Thymus (tissue), 11 donors: ENCODE measurements at regions not wholly inside any gene's neighbourhood (a gene's known extent, or its start where the extent isn't known, plus 50 kb on each side); places are given as distances from the start of the nearest gene placed in this dataset.
"Not testable (repeated sequence)": the region's sequence is repeated elsewhere in the genome, so short reads cannot be mapped to it uniquely, and the experiment has no call there.

ENCODE experiments used
- DNase-seq, 9 donors: peaks; one replicate each; pipeline ENCODE4 v3.0.0-alpha.2; 2013; ENCODE audit warnings: low spot score in 9 of 9, low read depth in 6 of 9, missing footprints in 1 of 9
- H3K27ac ChIP-seq, 2 donors: one replicate each; pipeline ENCODE4 v1.5.1; 2013; ENCODE audit warnings: control low read depth in 1 of 2, low read depth in 1 of 2, low read length in 1 of 2, mild to moderate bottlenecking in 1 of 2, moderate library complexity in 1 of 2
- H3K27me3 ChIP-seq, 2 donors: one replicate each; pipeline ENCODE4 v1.5.1; 2013; ENCODE audit warnings: low read length in 1 of 2; ENCODE audit not compliant: control insufficient read depth in 2 of 2, insufficient read depth in 1 of 2
- H3K36me3 ChIP-seq, 2 donors: one replicate each; pipeline ENCODE4 v1.5.1; 2013; ENCODE audit warnings: low read length in 1 of 2, mild to moderate bottlenecking in 1 of 2, moderate library complexity in 1 of 2; ENCODE audit not compliant: control insufficient read depth in 2 of 2, insufficient read depth in 2 of 2
- H3K4me1 ChIP-seq, 2 donors: one replicate each; pipeline ENCODE4 v1.5.1; 2013; ENCODE audit warnings: low read length in 2 of 2; ENCODE audit not compliant: control insufficient read depth in 2 of 2, insufficient read depth in 2 of 2
- H3K4me3 ChIP-seq, 2 donors: one replicate each; pipeline ENCODE4 v1.5.1; 2013; ENCODE audit warnings: low read length in 2 of 2, control low read depth in 1 of 2, mild to moderate bottlenecking in 1 of 2
- H3K9me3 ChIP-seq, 2 donors: one replicate each; pipeline ENCODE4 v1.5.1; 2013; ENCODE audit warnings: low read length in 1 of 2, mild to moderate bottlenecking in 1 of 2; ENCODE audit not compliant: control insufficient read depth in 2 of 2, insufficient read depth in 1 of 2
- WGBS: extraction: QIAGEN DNeasy Blood & Tissue Kit; methylation state at CpG from one replicate; pipeline ENCODE4 v1.1.7; 2013; 5-methylcytosine and 5-hydroxymethylcytosine counted together
- donor health status: healthy.

DNA sequence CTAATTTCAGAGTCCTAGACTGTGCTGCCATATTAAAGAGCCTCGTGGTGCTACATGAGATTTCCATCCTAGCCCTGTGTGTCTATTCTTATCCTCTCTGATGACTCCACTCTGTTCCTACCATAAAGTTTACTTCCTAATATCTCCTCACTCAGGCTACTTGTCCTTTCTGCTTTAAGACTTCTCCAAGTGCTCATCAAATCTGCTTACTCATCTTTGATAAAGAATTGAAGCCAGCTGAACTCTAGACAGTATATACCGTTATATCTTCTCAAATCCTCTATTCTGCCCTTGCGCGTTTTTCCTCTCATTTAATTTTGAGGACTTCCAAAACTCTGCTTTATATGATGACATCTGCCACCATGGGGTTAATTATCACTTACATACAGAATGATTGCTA lies 539.5 kb downstream of the HAPSTR1 start:
- WGBS = 90% methylated on average over 4 of the region's 4 CpGs
- Histone ChIP-seq H3K4me3 (no peak overlapping the region), H3K27me3 (no peaks in the 10 kb centered on the region), H3K4me1 (no peaks in the 10 kb centered on the region), H3K27ac (no peak overlapping the region), H3K36me3 (no peaks in the 10 kb centered on the region), H3K9me3 (no peaks in the 10 kb centered on the region)
- DNase-seq = no peak

- no peak overlapping the region for H3K27ac ChIP-seq
- WGBS = 78% methylated on average over 6 of the region's 6 CpGs
- no peaks in the 10 kb centered on the region for H3K36me3 ChIP-seq
Measured at GRCh38 chr16:9633844-9634243, 542.4 kb downstream of the HAPSTR1 start.

GRCh38 chr16:9635150-9635720 lies 543.8 kb downstream of the HAPSTR1 start:
- not testable (repeated sequence) for DNase-seq, H3K4me3 ChIP-seq, H3K36me3 ChIP-seq, H3K27ac ChIP-seq, H3K4me1 ChIP-seq, H3K9me3 ChIP-seq, H3K27me3 ChIP-seq
- 94% methylated on average over 11 of the region's 11 CpGs for WGBS

More at GRCh38 chr16:9633844-9634243, 542.4 kb downstream of the HAPSTR1 start:
- no peak for DNase-seq
- no peak overlapping the region for H3K4me3 ChIP-seq
- no peaks in the 10 kb centered on the region for H3K27me3 ChIP-seq
- no peaks in the 10 kb centered on the region for H3K4me1 ChIP-seq
- H3K9me3 ChIP-seq = no peaks in the 10 kb centered on the region

DNA sequence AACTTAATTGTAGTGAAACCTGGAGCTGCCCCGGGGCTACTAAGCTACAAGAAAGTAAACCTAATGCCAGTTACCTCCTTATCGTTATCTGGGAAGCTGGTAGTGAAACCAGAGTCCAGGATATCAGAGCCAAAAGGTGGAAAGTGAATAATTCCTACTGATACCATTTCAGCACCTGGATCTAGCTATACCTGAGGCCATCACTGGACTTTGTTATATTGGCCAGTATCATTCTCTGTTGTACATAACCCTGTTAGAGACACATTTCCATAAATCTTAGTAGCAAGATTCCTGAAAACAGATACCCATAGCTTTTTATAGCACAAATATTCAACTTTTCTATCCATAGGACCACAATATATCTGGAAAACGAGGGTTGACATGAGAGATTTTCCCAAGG lies 538.0 kb downstream of the GRIN2A start:
- Histone ChIP-seq H3K27ac (no peak overlapping the region), H3K4me1 (no peaks in the 10 kb centered on the region), H3K4me3 (no peak overlapping the region), H3K36me3 (no peaks in the 10 kb centered on the region), H3K27me3 (no peaks in the 10 kb centered on the region), H3K9me3 (no peaks in the 10 kb centered on the region)
- 82% methylated on average over 3 of the region's 3 CpGs for WGBS
- DNase-seq = no peak

DNA sequence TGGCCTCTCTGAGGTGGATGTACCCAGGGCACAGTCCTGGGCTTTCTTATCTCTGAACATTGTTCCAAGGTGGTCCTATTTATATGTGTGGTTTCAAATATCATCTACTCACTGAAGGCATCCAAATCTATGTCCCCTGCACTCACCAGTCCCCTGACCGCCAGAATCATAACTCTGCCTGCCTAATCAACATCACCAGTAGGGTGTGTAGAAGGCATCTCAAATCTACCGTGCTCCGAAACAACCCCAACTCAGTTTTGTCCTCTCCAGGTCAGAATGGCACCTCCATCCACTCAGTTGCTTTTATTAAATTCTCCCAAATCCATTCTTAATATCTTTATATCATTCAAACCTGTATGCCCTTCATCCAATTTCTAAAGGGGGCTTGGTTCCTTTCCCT lies 536.3 kb downstream of the GRIN2A start:
- no peaks in the 10 kb centered on the region for H3K27me3 ChIP-seq
- H3K9me3 ChIP-seq = no peaks in the 10 kb centered on the region
- H3K36me3 ChIP-seq = no peaks in the 10 kb centered on the region
- 89% methylated on average over 3 of the region's 3 CpGs for WGBS
- H3K27ac ChIP-seq = no peak overlapping the region
- no peaks in the 10 kb centered on the region for H3K4me1 ChIP-seq
- no peak for DNase-seq
- H3K4me3 ChIP-seq = no peak overlapping the region

- no peaks in the 10 kb centered on the region for H3K36me3 ChIP-seq
- no peaks in the 10 kb centered on the region for H3K9me3 ChIP-seq
- no peaks in the 10 kb centered on the region for H3K27me3 ChIP-seq
- no peak overlapping the region for H3K27ac ChIP-seq
- H3K4me1 ChIP-seq = no peaks in the 10 kb centered on the region
- DNase-seq = no peak
- H3K4me3 ChIP-seq = no peak overlapping the region
- 43% methylated on average over 7 of the region's 7 CpGs for WGBS
Measured at GRCh38 chr16:9647981-9648701, 534.1 kb downstream of the GRIN2A start.

DNA sequence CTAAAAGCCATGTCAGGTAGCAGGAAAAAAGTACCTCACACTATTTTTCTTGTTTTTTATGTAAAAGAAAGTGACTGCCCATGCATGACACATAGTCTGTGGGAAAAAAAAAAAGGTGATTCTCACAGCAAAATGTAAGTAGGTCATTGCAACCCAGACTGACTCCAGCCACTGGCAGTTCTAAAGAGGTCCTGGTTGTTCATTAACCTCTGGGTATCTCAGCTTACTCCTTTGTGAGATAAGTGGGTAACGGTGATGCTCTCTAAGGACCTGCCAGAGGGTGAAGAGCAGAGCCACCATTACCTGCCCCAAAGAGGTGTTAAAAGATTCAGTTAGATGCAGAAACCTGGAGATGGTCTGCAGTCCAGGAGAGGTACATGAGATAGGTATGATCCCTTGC lies 531.9 kb downstream of the GRIN2A start:
- Histone ChIP-seq H3K36me3 (no peaks in the 10 kb centered on the region), H3K9me3 (no peaks in the 10 kb centered on the region), H3K4me1 (no peaks in the 10 kb centered on the region), H3K27ac (no peak overlapping the region), H3K27me3 (no peaks in the 10 kb centered on the region), H3K4me3 (no peak overlapping the region)
- 88% methylated on average over 1 of the region's 1 CpG for WGBS
- no peak for DNase-seq

DNA sequence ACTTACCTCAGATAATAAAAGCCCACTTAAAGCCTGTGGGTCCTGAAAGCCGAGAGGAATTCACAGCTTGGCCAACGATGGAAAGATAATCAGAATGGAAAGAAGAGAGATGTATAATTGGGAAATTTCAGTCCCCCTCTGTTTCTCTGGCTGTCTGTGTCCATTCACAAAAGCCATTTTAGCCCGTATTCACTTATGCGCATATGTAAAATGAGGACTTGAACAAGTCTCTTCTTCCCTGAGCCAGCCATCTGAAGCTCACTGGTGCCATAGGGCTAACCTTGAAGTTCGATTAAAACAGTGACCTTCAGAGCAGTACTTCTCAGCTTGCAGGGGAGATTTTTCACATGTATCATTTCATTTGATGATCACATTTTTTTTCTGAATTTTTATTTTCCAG lies 527.2 kb downstream of the GRIN2A start:
- 85% methylated on average over 5 of the region's 5 CpGs for WGBS
- no peaks in the 10 kb centered on the region for H3K27me3 ChIP-seq
- no peak for DNase-seq
- no peak overlapping the region for H3K27ac ChIP-seq
- H3K9me3 ChIP-seq = no peaks in the 10 kb centered on the region
- H3K4me3 ChIP-seq = no peak overlapping the region
- H3K36me3 ChIP-seq = no peaks in the 10 kb centered on the region
- no peaks in the 10 kb centered on the region for H3K4me1 ChIP-seq

DNA sequence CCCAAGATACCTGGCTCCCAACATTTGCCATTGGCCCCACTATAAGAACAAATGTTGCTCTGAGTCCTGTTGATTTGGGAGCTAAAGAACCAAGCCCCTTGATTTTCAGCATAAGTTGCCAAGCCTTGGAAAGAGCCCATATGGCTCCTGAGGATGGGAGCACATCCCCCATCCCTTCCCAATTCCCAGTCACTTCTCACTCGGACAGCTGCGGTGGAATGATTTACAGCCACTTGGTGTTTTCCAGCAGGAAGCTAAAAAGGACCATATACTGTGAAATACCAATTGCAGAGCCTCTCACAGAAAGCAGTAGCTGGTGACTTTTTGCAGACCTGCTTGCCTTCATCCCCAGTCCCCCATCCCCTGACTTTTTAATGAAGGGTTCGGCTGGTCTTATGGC lies 524.6 kb downstream of the GRIN2A start:
- Histone ChIP-seq H3K27ac (no peak overlapping the region), H3K4me3 (no peak overlapping the region), H3K9me3 (no peaks in the 10 kb centered on the region), H3K27me3 (no peaks in the 10 kb centered on the region), H3K4me1 (no peaks in the 10 kb centered on the region), H3K36me3 (no peaks in the 10 kb centered on the region)
- no peak for DNase-seq
- WGBS = 8% methylated on average over 3 of the region's 3 CpGs
